SK-N-MC (cell line): ENCODE measurements at regions not wholly inside any gene's neighbourhood (a gene's known extent, or its start where the extent isn't known, plus 50 kb on each side); places are given as distances from the start of the nearest gene placed in this dataset.

ENCODE experiments used
- EZH2 ChIP-seq: fragments of 200-600 bp; sonication (generic); IDR thresholded peaks from one replicate; pipeline ENCODE4 v1.6.1; 2017; ENCODE audit warnings: antibody characterized with exemption
- FOXP2 ChIP-seq: optimal IDR thresholded peaks from 2 replicates; pipeline ENCODE3; 2011; ENCODE audit warnings: mild to moderate bottlenecking, moderate library complexity; ENCODE audit not compliant: insufficient read depth; ENCODE audit errors: extremely low read length, control extremely low read depth
- POLR2AphosphoS5 ChIP-seq: IDR thresholded peaks from 2 replicates; pipeline ENCODE4 v1.6.1; 2012; ENCODE audit warnings: mild to moderate bottlenecking, low read depth, low read length, borderline replicate concordance

DNA sequence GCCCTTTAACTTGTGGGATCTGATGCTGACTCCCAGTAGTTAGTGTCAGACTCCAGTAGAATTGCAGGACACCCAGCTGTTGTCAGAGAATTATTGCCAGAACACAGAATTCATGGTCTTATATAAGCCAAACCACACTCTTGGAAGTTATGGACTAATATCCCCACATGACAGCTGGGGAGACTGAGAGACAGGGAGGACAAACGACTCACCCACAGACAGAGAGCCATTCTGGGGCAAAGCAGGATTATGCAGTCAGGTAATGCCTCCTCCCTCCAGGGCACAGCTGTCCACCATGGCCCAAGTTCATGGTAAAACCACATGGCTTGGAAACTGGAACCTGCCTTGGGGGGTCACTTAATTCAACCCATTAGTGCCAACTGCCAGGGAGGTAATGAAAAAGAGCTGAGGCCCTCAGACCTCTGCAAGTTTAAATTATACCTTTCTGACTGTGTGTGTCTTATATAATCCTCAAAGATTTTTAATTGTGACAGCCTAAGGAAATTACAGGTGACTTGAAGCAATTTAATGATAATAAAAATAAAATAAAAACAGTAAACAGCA is 299.5 kb downstream of the BUD13 start:
- TF ChIP-seq EZH2: no peak
- TF ChIP-seq POLR2AphosphoS5: no peak
- no peak for TF ChIP-seq FOXP2
